SK-N-SH (cell line): ENCODE measurements at regions not wholly inside any gene's neighbourhood (a gene's known extent, or its start where the extent isn't known, plus 50 kb on each side); places are given as distances from the start of the nearest gene placed in this dataset.

ENCODE experiments used
- ELF1 ChIP-seq: IDR thresholded peaks from 2 replicates; pipeline ENCODE4 v1.4.0; 2012
- EP300 ChIP-seq, 2 experiments: IDR thresholded peaks; 2 replicates each; pipeline versions ENCODE4 v1.4.0 to v1.6.1; 2012; ENCODE audit warnings: borderline replicate concordance in 1 of 2, low read depth in 1 of 2, low read length in 1 of 2
- EZH2phosphoT487 ChIP-seq: fragments of 200-600 bp; sonication (generic); IDR thresholded peaks from 2 replicates; pipeline ENCODE4 v1.6.1; 2017; ENCODE audit warnings: low read depth, mixed run types, mild to moderate bottlenecking, antibody characterized with exemption, moderate library complexity, borderline replicate concordance
- FOSL2 ChIP-seq: IDR thresholded peaks from 2 replicates; pipeline ENCODE4 v1.4.0; 2012; ENCODE audit warnings: low read depth, mild to moderate bottlenecking, moderate library complexity, borderline replicate concordance
- FOXJ3 ChIP-seq: sonication (generic); formaldehyde crosslinking; IDR thresholded peaks from 2 replicates; pipeline ENCODE4 v1.5.1; 2020; ENCODE audit warnings: mild to moderate bottlenecking, missing genetic modification reagents
- FOXM1 ChIP-seq: IDR thresholded peaks from 2 replicates; pipeline ENCODE4 v1.4.0; 2012; ENCODE audit warnings: low read depth, mild to moderate bottlenecking
- GABPA ChIP-seq: IDR thresholded peaks from 2 replicates; pipeline ENCODE4 v1.4.0; 2012; ENCODE audit warnings: low read depth, mild to moderate bottlenecking
- JUND ChIP-seq: IDR thresholded peaks from 2 replicates; pipeline ENCODE4 v1.4.0; 2012
- MEF2A ChIP-seq: IDR thresholded peaks from 2 replicates; pipeline ENCODE4 v1.4.0; 2012; ENCODE audit warnings: low read depth, borderline replicate concordance
- NFIC ChIP-seq: IDR thresholded peaks from 2 replicates; pipeline ENCODE4 v1.4.0; 2012; ENCODE audit warnings: borderline replicate concordance
- NRF1 ChIP-seq: IDR thresholded peaks from 2 replicates; pipeline ENCODE4 v1.6.1; 2012; ENCODE audit warnings: low read depth, mild to moderate bottlenecking, low read length
- POLR2AphosphoS5 ChIP-seq: IDR thresholded peaks from 2 replicates; pipeline ENCODE4 v1.6.1; 2012; ENCODE audit warnings: low read depth, low read length
- RXRA ChIP-seq: IDR thresholded peaks from 2 replicates; pipeline ENCODE4 v1.4.0; 2012; ENCODE audit warnings: low read depth, mild to moderate bottlenecking, borderline replicate concordance
- SIN3A ChIP-seq: IDR thresholded peaks from 2 replicates; pipeline ENCODE4 v1.6.1; 2012; ENCODE audit warnings: low read depth, mild to moderate bottlenecking, low read length, moderate library complexity, borderline replicate concordance
- TAF1 ChIP-seq: IDR thresholded peaks from 2 replicates; pipeline ENCODE4 v1.6.1; 2012; ENCODE audit warnings: low read depth, mild to moderate bottlenecking, low read length, moderate library complexity, borderline replicate concordance
- TCF12 ChIP-seq: IDR thresholded peaks from 2 replicates; pipeline ENCODE4 v1.4.0; 2012
- TEAD4 ChIP-seq: IDR thresholded peaks from 2 replicates; pipeline ENCODE4 v1.4.0; 2012; ENCODE audit warnings: mild to moderate bottlenecking, borderline replicate concordance; ENCODE audit not compliant: insufficient read depth
- YY1 ChIP-seq: IDR thresholded peaks from 2 replicates; pipeline ENCODE4 v1.4.0; 2012; ENCODE audit warnings: low read depth, mild to moderate bottlenecking
- TF ChIP-seq, protein P1 (sequence below): IDR thresholded peaks from 2 replicates; pipeline ENCODE4 v1.4.0; 2012; ENCODE audit warnings: low read depth, borderline replicate concordance
- TF ChIP-seq, protein P2 (sequence below): IDR thresholded peaks from 2 replicates; pipeline ENCODE4; 2012
- TF ChIP-seq, protein P3 (sequence below): fragments of 200-600 bp; sonication (generic); IDR thresholded peaks from 2 replicates; pipeline ENCODE4 v1.6.1; 2017; ENCODE audit warnings: antibody characterized with exemption, mild to moderate bottlenecking, moderate library complexity
- TF ChIP-seq, protein P4 (sequence below): IDR thresholded peaks from 2 replicates; pipeline ENCODE4 v1.4.0; 2012; ENCODE audit warnings: low read depth
- TF ChIP-seq, protein P5 (sequence below): fragments of 150-350 bp; IDR thresholded peaks from 2 replicates; pipeline ENCODE4 v1.6.1; 2017; ENCODE audit warnings: antibody characterized with exemption, low read length, low read depth, borderline replicate concordance
- TF ChIP-seq, protein P6 (sequence below): IDR thresholded peaks from 2 replicates; pipeline ENCODE4 v1.4.0; 2012; ENCODE audit warnings: low read depth, borderline replicate concordance

DNA sequence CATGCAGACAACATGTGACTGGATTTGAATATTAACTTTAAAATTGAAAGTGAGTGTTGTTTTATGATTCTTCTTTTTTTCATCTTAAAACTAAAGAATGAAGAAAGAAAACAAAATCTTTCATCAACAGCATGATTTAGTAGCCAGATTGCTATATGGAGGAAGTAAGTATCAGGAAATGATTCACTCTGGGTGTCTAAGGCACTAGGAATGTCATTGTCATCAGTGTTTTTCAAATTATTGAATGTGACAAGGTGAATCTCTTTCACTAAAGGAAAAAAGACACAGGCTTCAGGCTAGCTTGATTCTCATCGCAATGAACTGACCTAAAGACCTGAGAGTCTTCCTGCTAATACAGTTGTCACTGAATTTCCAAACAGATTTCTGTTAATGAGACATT, 430.1 kb downstream of the FBXO15 start (continued):
- TF ChIP-seq, protein P1, sequence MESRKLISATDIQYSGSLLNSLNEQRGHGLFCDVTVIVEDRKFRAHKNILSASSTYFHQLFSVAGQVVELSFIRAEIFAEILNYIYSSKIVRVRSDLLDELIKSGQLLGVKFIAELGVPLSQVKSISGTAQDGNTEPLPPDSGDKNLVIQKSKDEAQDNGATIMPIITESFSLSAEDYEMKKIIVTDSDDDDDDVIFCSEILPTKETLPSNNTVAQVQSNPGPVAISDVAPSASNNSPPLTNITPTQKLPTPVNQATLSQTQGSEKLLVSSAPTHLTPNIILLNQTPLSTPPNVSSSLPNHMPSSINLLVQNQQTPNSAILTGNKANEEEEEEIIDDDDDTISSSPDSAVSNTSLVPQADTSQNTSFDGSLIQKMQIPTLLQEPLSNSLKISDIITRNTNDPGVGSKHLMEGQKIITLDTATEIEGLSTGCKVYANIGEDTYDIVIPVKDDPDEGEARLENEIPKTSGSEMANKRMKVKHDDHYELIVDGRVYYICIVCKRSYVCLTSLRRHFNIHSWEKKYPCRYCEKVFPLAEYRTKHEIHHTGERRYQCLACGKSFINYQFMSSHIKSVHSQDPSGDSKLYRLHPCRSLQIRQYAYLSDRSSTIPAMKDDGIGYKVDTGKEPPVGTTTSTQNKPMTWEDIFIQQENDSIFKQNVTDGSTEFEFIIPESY, result peak; percentile 66; the same call in 1 of the 2 replicates
- no peak for TF ChIP-seq NRF1
- TF ChIP-seq, protein P2, sequence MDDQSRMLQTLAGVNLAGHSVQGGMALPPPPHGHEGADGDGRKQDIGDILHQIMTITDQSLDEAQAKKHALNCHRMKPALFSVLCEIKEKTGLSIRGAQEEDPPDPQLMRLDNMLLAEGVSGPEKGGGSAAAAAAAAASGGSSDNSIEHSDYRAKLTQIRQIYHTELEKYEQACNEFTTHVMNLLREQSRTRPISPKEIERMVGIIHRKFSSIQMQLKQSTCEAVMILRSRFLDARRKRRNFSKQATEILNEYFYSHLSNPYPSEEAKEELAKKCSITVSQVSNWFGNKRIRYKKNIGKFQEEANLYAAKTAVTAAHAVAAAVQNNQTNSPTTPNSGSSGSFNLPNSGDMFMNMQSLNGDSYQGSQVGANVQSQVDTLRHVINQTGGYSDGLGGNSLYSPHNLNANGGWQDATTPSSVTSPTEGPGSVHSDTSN, result peak; percentile 96
- TF ChIP-seq, protein P3, sequence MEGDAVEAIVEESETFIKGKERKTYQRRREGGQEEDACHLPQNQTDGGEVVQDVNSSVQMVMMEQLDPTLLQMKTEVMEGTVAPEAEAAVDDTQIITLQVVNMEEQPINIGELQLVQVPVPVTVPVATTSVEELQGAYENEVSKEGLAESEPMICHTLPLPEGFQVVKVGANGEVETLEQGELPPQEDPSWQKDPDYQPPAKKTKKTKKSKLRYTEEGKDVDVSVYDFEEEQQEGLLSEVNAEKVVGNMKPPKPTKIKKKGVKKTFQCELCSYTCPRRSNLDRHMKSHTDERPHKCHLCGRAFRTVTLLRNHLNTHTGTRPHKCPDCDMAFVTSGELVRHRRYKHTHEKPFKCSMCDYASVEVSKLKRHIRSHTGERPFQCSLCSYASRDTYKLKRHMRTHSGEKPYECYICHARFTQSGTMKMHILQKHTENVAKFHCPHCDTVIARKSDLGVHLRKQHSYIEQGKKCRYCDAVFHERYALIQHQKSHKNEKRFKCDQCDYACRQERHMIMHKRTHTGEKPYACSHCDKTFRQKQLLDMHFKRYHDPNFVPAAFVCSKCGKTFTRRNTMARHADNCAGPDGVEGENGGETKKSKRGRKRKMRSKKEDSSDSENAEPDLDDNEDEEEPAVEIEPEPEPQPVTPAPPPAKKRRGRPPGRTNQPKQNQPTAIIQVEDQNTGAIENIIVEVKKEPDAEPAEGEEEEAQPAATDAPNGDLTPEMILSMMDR, result no peak
- TF ChIP-seq JUND, result peak; percentile 96
- no peak for TF ChIP-seq FOXM1
- TF ChIP-seq GABPA, result no peak
- TF ChIP-seq FOSL2, result peak; percentile 92
- TF ChIP-seq SIN3A, result no peak
- peak; percentile 60; the same call in 1 of the 2 replicates for TF ChIP-seq RXRA
- TF ChIP-seq NFIC, result peak; percentile 41; the same call in 1 of the 2 replicates
- TF ChIP-seq, protein P4, sequence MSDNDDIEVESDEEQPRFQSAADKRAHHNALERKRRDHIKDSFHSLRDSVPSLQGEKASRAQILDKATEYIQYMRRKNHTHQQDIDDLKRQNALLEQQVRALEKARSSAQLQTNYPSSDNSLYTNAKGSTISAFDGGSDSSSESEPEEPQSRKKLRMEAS, result no peak
- TF ChIP-seq EP300 (IDR thresholded peaks at IDR 0.05; ENCODE audit: borderline replicate concordance in 1 of 2, low read depth in 1 of 2, low read length in 1 of 2), result peak; percentile 34 to 90; a peak in 3 of 4 replicates
- TF ChIP-seq TAF1, result no peak
- TF ChIP-seq ELF1, result no peak
- TF ChIP-seq, protein P5, sequence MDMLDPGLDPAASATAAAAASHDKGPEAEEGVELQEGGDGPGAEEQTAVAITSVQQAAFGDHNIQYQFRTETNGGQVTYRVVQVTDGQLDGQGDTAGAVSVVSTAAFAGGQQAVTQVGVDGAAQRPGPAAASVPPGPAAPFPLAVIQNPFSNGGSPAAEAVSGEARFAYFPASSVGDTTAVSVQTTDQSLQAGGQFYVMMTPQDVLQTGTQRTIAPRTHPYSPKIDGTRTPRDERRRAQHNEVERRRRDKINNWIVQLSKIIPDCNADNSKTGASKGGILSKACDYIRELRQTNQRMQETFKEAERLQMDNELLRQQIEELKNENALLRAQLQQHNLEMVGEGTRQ, result no peak
- TF ChIP-seq FOXJ3 (CRISPR knock-in tag), result no peak
- peak; percentile 17; the same call in 1 of the 2 replicates for TF ChIP-seq MEF2A
- no peak for TF ChIP-seq EZH2phosphoT487
- peak; percentile 49; the same call in 1 of the 2 replicates for TF ChIP-seq POLR2AphosphoS5
- peak; percentile 33; the same call in 1 of the 2 replicates for TF ChIP-seq YY1
- TF ChIP-seq, protein P6, sequence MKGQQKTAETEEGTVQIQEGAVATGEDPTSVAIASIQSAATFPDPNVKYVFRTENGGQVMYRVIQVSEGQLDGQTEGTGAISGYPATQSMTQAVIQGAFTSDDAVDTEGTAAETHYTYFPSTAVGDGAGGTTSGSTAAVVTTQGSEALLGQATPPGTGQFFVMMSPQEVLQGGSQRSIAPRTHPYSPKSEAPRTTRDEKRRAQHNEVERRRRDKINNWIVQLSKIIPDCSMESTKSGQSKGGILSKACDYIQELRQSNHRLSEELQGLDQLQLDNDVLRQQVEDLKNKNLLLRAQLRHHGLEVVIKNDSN, result no peak
- TF ChIP-seq TEAD4, result peak; percentile 70; the same call in 1 of the 2 replicates
- TF ChIP-seq TCF12, result peak; percentile 86
